GM12801 (cell line): ENCODE measurements at regions not wholly inside any gene's neighbourhood (a gene's known extent, or its start where the extent isn't known, plus 50 kb on each side); places are given as distances from the start of the nearest gene placed in this dataset.

Experiments used
- TF ChIP-seq, protein P1 (sequence below): IDR thresholded peaks from one replicate; pipeline ENCODE4 v1.5.1; 2011; ENCODE audit warnings: control low read depth; ENCODE audit not compliant: insufficient read length; ENCODE audit errors: extremely low read depth

- TF ChIP-seq, protein P1, sequence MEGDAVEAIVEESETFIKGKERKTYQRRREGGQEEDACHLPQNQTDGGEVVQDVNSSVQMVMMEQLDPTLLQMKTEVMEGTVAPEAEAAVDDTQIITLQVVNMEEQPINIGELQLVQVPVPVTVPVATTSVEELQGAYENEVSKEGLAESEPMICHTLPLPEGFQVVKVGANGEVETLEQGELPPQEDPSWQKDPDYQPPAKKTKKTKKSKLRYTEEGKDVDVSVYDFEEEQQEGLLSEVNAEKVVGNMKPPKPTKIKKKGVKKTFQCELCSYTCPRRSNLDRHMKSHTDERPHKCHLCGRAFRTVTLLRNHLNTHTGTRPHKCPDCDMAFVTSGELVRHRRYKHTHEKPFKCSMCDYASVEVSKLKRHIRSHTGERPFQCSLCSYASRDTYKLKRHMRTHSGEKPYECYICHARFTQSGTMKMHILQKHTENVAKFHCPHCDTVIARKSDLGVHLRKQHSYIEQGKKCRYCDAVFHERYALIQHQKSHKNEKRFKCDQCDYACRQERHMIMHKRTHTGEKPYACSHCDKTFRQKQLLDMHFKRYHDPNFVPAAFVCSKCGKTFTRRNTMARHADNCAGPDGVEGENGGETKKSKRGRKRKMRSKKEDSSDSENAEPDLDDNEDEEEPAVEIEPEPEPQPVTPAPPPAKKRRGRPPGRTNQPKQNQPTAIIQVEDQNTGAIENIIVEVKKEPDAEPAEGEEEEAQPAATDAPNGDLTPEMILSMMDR, result no peak
These were observed 161.6 kb upstream of the PRSS1 start for GRCh38 chr7:142587578-142588191.

DNA sequence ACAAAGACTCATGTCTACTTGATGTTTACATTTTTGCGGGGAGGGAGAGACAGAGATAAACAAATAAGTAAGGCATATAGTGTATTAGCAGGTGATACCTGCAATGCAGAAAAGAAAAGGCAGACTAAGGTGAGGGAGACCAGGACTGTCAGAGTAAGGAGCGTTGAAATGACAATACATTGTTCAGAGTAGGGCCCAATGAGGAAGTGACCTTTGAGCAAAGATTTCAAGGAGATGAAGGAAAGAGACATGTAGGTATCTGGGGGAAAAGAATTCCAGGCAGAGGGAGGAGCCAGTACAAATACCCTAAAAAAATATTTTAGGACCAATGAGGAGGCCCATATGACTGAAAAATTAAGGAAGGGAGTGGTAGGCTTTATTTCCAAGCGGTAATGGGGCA is 162.7 kb upstream of the PRSS1 start:
- TF ChIP-seq, protein P1, result no peak

GRCh38 chr7:142585425-142585824 is 163.8 kb upstream of the PRSS1 start:
- TF ChIP-seq, protein P1, result no peak

- TF ChIP-seq, protein P1, result no peak
These were observed 164.5 kb upstream of the PRSS1 start for GRCh38 chr7:142584765-142585164.

GRCh38 chr7:142583446-142583845 is 165.8 kb upstream of the PRSS1 start:
- TF ChIP-seq, protein P1, result no peak

GRCh38 chr7:142582351-142582750 is 166.9 kb upstream of the PRSS1 start:
- TF ChIP-seq, protein P1, result no peak

DNA sequence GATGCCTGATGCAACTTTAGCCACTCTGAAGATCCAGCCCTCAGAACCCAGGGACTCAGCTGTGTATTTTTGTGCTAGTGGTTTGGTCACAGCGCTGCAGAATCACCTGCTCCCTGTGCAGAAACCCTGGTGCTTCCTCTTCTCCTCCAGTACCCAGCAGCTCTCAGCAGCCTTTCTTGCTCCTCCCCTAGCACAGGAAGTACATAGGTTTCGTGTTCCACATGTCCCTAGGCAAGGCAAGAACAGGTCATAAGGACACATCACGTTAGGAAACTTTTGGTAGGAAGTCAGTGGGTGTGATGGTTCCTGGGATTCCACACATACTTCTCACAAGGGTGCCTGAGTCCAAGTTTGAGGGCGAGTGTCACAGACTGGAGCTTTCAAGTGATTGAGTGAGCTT is 167.9 kb upstream of the PRSS1 start:
- TF ChIP-seq, protein P1, result no peak
